ENCODE measurements at regions not wholly inside any gene's neighbourhood (a gene's known extent, or its start where the extent isn't known, plus 50 kb on each side); places are given as distances from the start of the nearest gene placed in this dataset.
"Not testable (repeated sequence)": the region's sequence is repeated elsewhere in the genome, so short reads cannot be mapped to it uniquely, and the experiment has no call there.

DNA sequence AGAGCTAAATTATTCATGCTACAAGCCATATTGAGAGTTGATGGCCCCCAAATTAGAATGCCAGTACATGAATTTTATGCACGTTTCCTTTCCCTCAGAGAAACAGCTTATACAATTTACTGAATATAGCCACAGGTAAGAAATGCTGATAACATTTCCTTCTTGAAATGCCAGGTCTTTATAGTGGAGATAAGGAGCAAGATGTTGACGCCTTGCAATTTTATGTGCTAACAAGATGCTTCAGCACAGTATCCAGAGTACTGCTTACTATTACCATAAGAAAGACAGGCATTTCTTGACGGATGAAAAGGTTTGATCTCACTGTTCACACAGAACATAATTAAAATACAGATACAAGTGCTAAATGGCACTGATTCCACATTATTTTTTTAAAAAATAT, 223.2 kb upstream of the CTSO start:
- DNase-seq (ENCODE audit: low read depth), result no peak

DNA sequence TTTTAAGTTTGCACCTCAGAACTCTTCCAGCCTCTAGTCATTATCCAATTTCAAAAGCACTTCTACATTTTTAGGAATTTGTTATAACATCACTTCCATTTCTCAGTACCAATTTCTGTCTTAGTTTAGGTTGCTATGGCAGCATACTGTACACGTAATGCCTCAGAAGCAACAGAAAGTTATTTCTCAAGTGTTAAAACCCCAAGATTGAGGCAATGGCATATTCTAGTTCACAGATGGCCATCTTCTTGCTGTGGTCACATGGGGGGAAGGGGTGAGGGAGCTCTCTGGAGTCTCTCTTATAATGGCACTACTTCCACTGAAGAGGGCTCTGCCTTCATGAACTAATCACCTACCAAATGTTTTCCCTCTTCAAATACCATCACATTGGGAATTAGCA, 220.3 kb upstream of the CTSO start:
- DNase-seq (ENCODE audit: low read depth), result no peak

DNA sequence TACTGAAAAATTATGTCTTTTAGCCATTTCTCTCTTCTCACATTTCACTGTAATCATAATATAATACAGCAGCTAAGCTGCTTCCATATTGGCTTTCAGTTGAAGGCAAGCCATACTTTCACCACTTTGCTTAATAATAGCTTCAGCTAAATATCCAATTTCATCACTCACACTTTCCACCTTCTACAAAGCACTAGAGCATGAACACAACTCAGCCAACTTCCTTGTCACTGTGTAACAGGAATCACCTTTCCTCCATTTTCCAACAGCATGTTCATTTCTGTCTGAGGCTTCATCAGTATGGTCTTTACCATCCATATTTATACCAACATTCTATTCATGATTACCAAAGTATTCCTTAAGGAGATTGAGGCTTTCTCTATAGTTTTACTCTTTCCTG, 219.8 kb upstream of the CTSO start:
- DNase-seq (ENCODE audit: low read depth), result no peak

DNA sequence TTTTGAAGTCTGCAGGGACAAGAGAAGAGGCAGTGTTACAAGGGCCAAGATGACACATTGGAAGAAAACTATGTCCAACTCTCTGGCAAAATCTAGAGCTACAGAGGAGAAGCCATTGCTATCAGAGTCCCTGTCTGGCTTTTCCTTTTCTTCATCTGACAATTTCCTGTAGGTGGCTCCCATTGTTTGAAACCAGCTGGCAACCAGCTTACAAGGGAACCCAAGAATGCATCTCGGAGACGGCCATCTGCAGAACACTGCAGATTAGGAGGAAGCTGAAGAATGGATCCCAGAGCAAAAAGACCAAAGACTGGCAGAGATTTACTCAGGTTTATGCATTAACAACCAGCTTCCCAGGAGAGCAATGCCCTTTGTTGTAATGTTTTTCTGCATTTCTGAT, 216.2 kb upstream of the CTSO start:
- DNase-seq (ENCODE audit: low read depth), result no peak

DNA sequence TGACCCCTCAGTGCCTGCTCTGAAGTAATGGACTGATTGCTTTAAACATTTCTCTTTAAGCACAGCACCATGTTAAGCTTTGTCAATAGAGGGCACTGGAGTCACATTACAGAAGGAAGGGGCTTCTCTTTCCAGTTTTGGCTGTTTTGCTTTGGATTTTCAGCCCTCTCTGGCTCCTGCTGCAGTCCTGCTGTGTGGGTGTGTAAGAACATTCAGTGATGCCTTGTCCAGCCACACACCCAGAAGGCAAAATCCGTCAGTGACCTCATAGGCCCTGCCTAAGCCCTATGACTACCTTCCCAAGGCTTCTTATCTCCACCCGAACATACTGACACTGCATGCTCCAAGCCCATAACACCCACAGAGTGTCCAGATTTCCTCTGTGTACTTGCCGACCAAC, 215.3 kb upstream of the CTSO start:
- peak; percentile 97 for DNase-seq (ENCODE audit: low read depth)

DNA sequence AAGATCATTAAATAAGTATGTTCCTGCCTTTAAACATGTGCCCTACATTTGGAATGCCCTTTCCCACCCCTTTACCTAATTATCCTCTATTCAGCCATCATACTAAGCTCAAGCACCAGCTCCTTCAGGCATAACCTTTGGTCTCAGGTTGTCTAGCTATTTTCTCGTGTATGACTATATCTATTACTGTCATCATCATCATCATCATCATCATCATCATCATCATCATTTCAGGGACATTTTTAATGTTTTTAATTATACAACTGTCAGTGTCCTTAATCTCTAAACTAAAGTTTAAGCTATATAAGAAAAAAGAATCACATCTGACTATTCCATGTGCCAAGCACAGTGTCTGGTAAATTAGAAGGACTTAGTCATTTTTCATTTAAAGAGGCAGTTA, 214.6 kb upstream of the CTSO start:
- DNase-seq (ENCODE audit: low read depth), result no peak

DNA sequence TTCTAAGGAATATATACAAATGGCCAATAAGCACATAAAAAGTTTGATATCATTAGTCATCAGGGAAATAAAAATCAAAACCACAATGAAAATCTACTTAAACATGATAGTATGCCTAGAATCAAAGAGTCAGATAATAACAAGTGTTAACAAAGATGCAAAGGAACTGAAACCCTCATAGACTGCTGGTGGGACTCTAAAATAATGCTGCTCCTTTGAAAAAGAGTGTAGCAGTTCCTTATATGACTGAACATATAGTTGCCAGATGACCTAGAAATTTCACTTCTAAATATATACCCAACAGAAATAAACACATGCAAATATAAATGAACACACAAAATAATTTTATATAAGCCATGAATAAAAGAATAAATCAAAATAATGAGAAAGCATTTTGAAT, 205.1 kb upstream of the CTSO start:
- DNase-seq (ENCODE audit: low read depth), result no peak

DNA sequence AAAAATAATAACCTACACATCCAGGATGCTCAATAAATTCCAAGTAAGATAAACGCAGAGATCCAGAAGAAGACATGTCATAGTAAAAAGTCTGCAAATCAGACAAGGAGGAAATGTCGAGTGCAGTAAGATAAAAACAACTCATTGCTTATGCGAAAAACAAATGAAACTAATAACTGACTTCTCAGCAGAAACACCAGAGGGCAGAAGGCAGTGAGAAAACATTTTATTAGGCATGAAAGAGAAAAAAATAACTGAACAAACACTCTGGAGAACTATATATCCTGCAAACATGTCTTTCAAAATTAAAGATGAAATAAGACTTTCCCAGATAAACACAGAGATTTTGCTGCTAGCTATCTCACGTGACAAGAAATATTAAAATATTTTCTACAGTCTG, 201.3 kb upstream of the CTSO start:
- peak; percentile 9 for DNase-seq (ENCODE audit: low read depth)

DNA sequence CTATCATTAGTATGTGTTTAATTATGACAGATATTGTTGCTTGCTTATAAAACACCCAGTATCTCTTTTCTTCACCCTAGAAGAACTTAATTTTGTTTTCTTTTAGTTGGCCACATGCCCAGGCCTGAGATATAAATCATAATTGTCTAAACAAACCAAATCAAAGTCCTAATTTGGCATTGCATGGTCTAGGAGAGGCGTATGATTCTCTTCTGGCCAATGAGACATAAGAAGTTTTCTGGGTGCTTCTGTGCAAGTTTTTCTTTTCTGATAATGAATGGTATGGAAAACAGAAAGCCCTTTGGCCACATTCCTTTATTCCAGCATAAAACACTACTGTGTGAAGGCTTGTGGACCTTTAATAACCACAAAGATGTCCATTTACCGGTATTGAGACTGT, 192.9 kb upstream of the CTSO start:
- peak; percentile 28 for DNase-seq (ENCODE audit: low read depth)

DNA sequence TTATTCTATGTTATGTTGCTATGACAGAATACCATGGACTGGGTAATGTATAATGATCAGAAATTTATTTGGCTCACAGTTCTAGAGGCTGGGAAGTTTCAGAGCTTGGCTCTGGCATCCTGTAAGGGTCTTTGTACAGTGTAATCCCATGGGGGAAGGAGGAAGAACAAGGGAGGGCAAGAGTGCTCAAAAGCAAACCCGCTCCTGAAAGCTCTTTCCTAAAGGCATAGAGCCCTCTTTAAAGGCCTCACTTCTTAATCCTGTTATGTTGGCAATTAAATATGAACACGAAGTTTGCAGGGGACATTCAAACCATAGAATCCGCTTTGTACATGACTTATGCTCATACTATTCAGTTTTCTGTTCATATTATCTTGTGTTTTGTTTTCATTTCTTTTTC, 191.3 kb upstream of the CTSO start:
- no peak for DNase-seq (ENCODE audit: low read depth)

DNA sequence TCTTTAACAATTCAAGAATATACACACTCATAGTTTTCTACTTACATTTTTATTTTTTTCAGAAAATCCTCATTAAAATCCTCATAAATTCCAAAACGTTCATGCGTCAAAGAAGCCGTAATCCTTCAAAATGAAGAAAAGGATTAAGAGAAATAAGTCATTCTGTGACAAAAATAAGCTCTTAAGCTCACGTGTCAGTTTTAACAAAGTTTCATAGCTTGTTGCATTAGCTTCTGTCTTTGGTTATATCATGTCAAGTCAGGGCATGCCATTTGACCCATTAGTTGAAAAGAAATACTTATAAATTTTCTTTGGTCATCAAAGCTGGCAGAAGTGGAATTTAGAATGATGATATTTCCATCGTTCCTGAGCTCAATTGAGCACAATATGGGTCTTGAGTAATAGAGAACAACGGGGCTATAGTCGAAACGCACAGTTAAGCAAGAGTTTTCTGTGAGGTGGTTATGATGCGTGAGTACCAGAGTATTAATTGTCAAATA, 185.2 kb upstream of the CTSO start:
- no peak for DNase-seq (ENCODE audit: low read depth)

DNA sequence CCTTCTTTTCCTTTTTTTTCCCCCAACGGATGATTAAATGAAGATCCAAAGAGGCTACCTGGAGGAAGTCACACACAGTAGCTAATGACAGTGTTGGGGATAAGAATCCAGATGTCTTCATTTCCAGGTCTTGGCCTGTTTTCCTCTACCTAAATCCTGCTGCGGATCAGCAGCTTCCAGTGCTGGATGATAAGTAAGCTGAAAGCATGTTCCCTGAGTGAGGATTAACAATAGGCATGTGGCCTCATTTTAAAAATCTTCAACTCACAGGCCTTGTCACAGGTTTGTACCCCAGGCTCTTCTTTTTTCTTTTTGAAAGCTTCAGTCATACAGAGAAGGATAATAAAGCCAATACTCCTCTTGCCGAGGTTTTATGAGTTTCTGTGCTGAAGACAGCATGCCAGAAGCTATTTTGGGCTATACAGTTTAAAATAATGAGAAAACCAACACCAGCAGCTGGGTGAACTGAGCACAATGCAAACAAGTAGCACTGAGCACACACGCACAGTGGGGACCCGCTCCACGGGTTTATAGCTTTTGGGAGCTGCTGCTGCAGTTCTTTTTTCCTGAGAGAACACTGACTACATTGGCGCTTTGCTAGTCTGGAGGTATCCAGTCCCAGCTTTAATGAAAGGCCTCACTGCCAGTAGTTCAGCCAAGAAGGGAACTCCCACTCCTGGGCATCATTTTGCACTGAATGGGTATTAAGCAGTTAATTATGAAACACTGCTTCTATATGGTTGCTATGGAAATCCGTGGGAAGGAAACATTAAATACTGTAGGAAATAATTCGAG, 184.2 kb upstream of the CTSO start:
- no peak for DNase-seq (ENCODE audit: low read depth)

DNA sequence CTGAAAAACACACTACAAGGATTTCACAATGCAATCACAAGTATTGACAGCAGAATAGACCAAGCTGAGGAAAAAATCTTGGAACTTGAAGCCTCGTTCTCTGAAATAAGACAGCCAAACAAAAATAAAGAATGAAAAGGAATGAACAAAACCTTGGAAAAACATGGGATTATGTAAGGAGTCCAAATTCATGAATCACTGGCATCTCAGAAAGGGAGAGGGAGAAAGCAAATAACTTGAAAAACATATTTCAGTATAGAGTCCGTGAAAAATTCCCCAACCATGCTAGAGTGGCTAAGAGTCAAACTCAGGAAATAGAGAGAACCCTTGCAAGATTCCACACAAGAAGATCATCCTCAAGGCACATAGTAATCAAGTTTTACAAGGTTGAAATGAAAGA, 178.5 kb upstream of the CTSO start:
- no peak for DNase-seq (ENCODE audit: low read depth)

DNA sequence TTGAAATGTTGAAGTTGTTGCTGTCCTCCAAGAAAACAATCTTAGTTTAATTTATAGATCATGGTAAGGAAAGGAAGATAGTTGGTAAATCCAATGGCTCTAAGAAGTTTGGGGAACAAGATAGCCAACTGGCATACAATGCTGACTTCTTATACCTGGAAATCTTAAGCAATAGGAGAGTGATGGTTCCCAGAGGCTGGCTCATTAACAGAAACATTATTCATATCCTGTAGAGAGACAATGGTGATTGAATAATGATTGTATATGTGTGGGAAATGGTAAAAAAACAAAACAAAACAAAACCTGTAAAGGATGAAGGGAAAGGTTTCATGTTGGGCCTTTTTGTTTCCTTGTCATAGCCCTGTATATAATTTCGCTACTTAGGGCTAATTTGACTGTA, 174.9 kb upstream of the CTSO start:
- no peak for DNase-seq (ENCODE audit: low read depth)

DNA sequence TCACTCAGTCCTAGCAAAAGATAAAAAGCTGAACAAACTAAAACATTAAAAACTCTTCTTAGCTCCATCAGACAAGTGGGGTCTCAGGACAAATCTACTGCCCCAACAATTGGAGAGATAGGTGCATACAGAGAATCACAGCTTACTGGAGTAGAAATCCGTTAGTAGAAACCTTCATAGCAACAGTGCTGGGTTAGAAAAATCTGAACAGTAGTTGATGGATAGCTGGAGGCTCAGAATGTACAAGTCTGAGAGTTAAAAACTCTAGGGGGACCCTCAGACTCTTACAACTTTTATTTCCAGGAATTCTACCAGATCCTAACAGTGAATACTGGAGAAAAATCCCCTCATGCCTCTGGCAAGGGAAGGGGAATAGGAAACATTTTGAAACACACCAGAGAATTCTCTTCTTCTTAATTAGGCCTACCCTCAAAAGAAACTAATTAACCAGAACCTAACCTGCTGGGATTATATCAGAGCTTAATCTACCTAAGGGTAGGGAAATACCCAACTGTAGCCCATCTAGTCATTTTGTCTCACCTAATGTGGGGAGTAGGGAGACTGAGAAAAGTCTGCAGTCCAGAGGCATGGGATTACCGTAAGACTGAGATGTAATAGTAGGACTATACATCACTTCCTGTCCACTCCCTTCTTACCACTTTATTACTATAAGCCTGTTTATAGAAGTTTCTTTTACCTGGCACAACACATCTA, 165.0 kb upstream of the CTSO start:
- DNase-seq (ENCODE audit: low read depth), result no peak

DNA sequence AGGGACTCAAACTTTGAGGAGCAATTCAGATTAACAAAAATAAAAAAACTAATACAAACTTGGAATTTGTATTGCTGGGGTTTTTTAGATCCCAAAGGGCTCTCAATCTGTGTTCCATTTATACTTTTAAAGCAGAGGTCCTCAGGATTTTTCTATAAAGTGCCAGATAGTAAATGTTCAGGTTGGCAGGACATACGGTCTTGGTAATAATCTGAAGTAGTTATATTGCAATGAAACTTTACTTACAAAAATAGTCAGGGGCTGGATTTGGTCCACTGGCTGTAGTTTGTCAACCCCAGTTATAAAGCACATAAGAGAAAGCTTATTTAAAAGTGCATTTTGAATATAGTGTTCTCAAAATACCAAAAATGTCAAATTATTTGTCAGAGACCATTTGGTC, 164.1 kb upstream of the CTSO start:
- DNase-seq (ENCODE audit: low read depth), result no peak

DNA sequence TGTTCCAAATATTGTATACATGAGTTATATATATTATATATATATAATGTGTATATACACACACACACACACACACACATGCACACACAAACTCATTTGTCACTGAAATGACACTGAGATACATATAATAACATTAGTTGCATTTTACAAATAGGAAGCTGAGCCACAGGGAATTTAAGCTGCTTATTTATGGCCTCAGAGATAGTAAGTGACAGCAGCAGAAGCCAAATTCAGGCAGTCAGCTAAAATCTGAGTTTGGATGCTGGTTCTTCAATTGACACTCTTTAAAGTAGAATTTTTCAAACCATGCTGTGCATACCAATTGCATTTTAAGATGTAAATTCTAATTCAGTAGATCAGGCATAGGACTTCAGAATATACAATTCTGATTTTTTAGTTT, 163.3 kb upstream of the CTSO start:
- DNase-seq (ENCODE audit: low read depth), result no peak

DNA sequence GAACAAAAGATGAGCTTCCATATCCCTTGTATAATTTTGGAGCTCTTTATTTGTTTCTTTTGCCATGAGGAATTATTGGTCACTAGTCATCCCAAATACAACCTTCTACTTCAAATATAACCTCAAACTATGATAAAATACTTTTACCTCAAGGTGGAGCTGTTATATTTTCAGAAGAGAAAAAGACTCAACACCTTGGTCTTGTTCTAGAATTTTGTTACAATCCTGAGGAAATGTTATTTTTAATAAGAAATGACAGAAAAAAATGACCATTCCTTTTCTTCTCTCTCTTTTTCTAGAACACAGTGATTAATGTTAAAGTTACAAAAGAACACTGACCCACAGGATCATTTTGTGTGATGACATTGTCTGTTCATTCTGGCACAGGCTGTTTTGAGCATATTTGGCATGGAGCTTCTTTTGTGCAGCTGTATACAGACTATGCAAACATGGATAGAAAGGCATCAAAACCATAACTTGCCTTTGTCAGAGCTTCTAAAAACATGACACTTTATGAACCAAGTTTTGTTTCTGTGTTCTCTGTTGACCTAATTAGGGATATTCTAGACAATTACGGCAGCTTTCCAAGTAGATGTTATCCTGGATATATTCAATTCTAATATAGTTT, 159.6 kb upstream of the CTSO start:
- DNase-seq (ENCODE audit: low read depth), result no peak

DNA sequence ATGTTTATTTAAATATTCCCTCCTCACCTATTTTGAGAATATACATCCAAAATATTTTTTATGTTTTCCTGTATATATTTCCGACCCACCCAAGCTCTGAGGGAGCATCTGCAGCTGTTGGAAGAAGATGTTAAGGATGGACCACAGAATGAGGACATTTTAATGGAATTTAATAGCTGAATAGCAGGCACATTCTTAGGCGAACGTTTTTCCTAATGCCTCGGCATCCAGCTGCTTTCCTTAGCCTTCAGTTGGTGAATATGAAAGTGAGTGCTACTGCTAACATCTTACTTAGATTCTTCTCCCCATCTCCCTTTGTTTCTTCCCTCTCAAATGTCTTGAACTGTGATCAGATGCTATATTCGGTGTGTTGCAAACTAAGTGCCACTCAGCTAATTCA, 158.0 kb upstream of the CTSO start:
- DNase-seq (ENCODE audit: low read depth), result no peak

DNA sequence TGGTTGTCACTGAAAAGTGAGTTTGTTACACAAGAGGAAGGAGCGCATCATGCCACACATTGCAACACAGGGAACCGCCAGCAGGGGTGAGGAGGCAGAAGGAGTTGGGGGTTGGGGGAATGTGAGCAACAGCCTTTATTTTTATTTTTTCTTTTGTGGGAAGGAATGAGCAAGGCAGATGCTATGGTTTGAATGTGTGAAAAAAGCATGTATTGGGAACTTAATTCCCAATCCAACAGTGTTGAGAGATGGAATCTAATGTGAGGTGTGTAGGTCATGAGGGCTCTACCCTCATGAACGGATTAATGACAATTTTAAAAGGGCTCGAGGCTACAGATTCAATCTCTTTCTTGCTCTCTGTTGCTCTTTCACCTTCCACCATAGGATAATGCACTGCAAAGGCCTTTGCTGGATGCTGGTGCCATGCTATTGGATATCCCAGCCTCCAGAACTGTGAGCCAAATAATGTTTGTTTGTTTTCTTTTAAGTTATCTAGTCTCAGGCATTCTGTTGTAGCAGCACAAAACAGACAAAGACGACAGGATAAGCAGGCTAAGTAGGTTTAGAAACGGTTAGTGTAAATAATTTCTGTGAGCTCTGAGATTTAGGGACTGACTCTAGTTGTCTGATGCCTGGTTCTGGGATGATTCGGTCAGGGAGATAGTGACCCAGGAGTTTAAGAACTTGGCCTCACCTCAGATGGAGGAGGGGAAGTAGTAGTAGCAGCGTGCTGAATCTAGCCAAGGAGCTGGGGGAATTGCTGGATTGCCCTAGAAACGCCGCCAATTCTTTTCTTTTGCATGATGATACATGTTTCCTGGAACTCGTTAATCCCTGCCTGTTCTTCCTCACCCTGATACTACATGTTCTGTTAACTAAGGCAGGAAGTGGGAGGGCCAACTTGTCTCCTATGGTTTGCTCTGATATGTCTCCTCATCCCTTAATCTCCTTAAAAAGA, 156.6 kb upstream of the CTSO start:
- peak; percentile 72 for DNase-seq (ENCODE audit: low read depth)

DNA sequence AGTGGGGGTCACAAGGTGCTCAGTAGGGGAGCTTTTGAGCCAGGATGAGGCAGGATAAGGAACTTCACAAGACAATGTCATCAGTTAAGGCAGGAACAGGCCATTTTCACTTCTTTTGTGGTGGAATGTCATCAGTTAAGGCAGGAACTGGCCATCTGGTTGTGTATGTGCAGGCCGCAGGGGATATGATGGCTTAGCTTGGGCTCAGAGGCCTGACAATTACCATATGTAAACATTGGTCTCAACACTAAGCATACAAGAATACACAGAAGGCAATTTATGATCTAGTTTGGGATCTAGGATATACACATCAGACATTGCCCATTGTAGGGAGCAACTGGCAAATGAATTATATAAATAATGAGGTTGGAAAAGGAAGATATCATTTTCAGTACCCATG, 155.4 kb upstream of the CTSO start:
- not testable (repeated sequence) for DNase-seq (ENCODE audit: low read depth)

DNA sequence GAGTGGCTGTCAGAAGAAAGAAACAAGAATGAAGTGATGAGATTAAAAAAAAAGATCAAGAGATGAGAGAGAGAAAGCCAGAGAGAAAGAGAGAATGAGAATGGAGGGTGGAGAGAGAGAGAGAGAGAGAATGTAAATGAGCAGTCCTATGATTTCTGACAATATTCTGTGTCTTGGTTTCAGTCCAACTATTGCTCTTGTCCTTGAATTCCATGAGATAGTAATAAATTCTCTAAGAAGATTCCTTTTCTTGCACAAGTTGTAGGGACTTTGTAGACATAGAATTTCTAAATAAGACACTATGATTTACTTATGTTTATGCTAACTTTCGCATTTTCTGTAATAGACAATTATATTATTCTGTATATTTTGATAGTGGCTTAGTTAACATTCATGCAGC, 149.6 kb upstream of the CTSO start:
- DNase-seq (ENCODE audit: low read depth), result peak; percentile 65

All from amniotic epithelial cell (primary cell).